HG03442 (cell line): ENCODE measurements at regions not wholly inside any gene's neighbourhood (a gene's known extent, or its start where the extent isn't known, plus 50 kb on each side); places are given as distances from the start of the nearest gene placed in this dataset.

Experiments
- ATAC-seq: cut with Tn5 transposase; IDR thresholded peaks from one replicate; pipeline ENCODE4 v1.9.1; 2021; ENCODE audit warnings: mild to moderate bottlenecking, moderate library complexity; ENCODE audit not compliant: unreplicated experiment

DNA sequence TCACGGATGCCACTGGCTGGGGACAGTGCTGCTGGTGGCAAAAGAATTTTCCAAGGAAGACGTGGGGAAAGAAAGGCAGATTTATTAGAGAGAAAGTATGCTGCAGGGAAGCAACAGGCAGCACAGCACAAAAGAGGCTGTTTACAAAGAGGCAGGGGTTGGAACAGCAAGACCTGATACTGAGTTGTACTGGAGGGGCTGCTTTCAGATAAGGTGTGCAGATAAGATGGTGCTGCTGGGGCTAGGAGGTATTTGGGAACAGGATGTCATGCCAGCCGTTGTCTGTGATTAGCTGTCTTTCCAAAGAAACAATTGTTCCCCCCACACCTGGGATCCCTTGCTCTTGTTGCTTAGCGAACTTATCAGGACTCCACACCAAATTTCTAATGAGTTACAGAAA, 2023.3 kb upstream of the PCDH20 start:
- ATAC-seq, result no peak

DNA sequence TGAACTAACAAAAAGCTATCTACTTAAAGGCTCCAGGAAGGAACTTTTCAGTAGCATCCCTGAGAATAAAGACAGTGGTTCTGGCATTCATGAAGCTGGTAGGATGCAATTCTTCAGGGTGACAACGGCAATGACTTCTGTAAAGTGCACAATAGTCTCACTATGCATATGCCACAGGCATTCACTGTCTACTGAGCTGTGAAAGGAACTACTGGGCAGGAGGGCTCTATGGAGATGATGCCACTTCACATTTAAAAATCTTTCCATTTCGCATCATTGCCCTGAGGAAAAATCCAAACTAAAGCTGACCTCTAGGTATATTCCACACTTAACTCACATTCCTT, 2020.6 kb upstream of the PCDH20 start:
- ATAC-seq, result no peak

DNA sequence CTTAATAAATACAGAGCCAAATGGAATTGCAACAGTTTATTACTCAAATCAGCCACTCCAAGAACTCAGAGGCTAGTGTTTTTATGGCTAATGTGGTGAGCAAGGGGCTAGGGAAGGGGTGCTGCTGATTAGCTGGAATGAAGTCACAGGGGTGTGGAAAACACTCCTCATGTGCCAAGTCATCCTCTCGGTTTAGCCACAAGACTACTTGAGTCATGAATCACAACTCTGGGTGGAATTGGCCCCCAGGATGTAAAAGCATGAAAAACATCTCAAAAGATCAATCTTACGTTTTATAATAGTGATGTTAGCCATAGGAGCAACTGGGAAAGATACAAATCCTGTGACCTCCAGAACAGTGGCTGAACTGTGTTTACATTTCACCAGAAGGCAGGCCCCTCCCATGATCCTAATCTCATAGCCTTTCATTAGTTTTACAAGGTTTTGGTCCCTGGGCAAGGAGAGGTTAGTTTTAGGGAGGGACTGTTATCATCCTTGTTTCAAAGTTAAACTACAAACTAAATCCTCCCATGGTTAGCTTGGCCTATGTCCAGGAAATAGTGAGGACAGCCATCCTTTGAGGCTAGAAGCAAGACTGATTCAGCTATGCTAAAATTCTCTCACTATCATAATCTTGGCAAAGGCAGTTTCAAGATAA, 2020.1 kb upstream of the PCDH20 start:
- no peak for ATAC-seq

DNA sequence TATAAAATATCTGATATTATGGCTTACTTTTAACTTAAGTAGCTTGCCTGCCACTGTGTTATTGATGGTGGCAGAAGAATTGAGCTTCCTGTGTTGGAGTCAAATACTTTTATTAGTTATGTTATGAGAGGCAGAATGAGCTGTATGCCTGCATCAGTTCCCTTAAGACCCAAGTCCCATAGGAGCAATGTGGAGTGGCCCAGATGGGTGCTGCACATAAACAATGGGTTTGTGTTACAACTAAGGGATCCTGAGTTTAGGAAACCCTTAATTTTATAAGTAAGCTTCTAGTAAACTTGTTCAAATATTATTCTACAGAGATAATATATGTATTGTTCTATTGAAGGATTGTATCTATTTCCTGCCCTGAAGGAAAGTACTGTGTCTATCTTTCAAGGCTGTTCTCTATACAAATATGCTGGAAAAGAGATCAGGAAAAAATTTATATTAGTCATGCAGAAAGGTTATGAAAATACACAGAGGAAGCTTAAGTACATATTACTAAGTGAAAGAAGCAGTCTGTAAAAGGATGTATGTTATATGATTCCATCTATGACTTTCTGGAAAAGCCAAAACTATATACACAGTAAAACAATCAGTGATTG, 2018.0 kb upstream of the PCDH20 start:
- ATAC-seq, result no peak

DNA sequence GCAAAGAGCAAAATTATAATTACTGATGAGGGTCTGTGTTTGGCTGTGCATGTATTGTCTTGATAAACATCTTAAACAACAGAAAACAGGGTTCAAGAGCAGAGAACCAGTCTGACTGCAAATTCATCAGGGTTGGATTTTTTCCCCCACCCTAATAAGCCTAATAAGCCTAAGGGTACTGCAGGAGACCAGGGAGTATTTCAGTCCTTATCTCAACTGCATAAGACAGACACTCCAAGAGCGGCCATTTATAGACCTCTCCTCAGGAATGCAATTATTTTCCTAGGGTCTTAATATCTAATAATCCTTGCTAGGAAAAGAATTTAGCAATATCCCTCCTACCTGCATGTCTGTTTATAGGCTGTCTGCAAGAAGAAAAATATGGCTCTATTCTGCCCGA, 2011.5 kb upstream of the PCDH20 start:
- no peak for ATAC-seq

DNA sequence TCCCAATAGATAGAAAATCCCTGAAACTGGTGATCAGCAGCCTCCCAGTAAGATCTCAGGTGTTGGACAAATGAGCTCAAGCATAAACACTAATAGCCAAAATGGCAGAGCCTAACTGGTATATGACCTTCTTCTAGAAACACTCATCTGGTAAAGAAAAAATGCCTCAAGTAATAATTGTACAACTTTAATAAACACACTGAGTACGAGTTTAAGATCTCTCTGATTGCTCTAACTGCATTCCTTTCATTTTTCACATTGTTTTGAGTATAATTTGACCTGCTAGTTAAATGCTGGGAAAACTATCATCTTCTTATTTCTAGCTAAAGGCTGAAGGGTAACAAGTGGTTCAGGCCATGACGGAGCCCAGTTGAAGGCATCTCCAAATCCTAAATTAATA, 2009.5 kb upstream of the PCDH20 start:
- no peak for ATAC-seq

DNA sequence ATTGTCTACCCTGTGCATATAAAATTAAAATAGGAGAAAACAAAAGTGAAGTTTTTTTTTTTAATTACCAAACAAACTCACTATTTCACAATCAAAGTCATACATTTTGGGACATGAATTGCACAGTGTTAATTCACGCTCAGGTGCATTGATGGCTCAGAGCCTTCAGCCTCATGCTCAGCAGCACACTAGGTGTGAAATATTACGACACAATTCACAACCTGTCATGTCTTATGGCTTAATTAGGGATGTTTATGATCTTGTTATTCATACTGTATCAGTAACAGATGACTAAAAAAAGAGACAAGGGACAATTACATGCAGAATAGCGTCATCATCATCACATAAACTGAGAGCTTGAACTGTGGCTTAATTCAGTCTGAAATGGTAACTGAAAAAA, 2005.5 kb upstream of the PCDH20 start:
- ATAC-seq, result no peak

DNA sequence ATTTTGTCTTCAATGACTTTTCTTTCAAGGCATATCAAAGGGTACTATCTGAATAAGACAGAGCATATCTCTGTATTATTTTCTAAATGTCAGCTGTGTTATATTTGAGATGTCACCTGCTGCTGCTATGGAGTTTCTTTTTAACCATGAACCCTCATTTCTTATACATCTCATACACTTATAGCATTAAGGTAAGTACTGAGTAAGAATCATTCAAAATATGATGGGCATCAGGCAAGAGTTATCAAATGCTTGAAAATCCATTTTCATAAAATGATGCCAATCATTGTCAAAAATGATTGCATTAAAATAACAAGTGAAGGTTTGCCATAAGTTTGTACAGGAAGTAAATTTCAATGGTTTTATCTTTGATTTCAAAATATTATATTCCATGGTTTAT, 2005.0 kb upstream of the PCDH20 start:
- ATAC-seq, result no peak

DNA sequence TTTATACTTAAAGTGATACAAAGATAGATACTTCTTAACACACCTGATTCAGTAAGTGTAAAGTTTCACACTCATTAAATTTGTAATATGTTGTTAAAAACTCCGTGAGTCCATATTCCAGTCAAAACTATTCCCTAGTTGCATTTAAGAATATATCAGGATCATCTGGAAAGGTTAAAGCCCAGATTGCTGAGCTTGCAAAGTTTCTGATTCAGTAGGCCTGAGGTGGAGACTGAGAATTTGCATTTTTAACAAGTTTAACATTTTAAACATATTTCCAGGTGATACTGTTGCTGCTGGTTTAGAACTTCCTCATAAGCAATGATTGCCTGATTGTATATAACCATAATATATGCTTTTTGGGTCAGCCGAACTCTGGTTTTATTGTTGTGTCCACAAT, 1998.6 kb upstream of the PCDH20 start:
- ATAC-seq, result no peak

DNA sequence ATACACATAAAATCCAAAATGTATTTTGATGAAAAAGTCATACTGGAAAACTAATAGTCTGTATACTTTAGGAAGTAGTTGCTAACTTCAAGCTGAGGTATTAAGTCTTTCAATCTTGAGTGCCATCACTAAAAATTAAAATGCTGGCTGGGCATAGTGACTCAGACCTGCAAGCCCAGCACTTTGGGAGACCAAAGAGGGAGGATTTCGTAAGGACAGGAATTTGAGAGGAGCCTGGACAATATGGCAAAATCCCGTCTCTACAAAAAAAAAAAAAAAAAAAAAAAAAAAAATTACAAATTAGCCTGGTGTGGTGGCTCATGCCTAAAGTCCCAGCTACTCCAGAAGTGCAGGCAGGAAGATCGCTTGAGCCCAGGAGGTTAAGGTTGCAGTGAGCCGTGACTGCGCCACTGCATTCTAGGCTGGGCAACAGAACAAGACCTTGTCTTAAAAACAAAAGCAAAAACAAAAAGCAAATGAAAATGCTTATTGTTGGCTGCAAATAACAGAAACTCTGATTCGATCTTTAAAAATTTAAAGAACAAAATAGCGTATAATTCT, 1994.2 kb upstream of the PCDH20 start:
- no peak for ATAC-seq

DNA sequence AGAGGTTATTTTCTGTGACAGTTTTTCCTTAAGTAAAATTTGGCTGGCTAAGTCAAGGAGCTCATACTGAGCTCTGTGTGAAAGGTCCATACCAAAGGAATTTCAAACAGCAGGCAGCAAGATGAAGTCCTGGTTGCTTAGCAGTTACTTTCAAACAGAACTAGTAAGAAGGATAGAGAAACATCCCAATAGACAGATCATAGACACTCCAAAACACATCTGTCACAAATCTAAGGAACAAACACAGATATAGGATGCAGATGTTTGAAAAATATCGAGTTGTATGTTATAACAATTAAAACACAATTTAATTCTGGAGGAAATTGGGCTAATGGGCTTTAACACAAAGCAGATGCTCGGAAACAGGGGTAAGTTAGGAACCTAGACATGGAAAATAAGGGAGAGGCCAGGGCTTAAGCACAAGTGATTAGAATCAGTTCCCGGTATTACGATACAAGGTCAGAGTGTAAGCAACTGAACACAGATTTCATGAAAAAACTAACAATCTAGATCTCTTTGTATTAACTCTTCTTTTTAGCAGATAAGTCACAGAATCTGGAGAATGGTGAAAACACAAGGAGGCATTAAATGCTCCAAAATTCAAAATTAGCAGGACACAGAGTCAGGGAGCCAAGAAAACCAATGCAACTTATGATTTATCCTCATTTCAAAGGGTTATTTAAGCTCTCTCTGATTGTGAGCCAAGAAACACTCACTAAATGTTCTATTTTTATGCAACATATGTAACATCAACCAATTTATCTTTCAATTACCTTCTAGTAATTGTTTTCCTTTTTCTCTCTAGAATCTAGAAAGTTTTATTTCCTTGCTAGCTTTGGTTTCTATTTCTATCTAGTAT, 1992.9 kb upstream of the PCDH20 start:
- no peak for ATAC-seq

DNA sequence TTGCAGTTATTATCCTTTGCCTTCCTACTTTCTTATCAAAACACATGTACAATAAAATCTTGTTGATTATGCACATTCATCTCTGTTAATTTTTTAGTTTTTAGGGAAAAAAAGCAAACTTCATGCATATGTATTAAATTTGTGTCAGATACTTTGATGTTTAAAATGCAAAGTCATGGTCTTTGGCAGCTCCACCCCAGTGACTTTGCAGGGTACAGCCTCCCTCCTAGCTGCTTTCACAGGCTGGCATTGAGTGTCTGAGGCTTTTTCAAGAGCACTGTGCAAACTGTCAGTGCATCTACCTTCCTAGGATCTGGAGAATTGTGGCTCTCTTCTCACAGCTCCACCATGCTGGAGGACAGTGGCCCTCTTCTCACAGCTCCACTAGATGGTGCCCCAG, 1988.1 kb upstream of the PCDH20 start:
- no peak for ATAC-seq

DNA sequence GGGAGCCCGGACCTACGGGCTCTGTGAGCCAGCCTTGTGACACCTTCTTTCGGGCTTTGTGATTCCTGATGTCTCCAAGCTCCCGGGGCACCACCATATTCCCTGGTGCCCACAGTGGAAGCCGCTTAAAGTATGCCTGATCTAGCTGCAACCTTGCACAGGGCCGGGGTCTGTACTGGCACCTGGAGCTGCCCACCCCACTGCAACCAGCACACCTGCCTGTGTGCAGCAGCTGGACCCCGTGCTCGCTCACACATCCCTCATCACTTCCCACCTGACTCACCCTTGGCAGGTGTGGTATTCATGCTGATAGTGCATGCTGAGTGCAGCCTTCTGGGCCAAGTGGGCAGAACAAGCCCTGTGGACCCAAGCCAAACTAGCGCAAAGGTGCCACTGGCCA, 1981.1 kb upstream of the PCDH20 start:
- no peak for ATAC-seq

DNA sequence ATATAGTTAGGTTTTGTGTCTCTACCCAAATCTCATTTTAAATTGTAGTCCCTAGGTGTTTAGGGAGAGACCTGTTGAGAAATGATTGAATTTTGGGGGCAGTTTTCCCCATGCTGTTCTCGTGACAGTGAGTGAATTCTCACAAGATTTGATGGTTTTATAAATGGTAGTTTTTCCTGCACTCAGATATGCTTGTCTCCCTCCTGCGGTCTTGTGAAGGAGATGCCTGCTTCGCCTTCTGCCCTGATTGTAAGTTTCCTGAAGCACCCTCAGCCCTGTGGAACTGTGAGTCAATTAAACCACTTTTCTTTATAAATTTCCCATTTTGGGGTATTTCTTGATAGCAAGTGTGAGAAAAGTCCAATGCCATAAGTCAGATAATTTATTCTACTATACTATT, 1977.5 kb upstream of the PCDH20 start:
- ATAC-seq, result no peak

DNA sequence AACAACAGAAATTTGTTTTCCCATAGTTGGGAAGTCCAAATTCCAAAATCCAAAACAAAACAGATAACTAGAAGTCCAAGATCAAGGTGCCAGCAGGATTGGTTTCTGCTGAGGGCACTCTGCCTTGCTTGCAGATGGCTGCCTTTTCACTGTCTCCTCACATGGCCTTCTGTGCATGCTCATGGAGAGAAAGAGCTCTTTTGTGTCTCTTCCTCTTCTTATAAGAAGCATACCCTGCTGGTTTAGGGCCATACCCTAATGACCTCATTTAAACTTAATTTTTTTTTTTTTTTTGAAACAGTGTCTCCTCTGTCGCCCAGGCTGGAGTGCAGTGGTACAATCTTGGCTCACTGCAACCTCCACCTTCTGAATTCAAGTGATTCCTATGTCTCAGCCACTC, 1974.1 kb upstream of the PCDH20 start:
- ATAC-seq, result no peak

DNA sequence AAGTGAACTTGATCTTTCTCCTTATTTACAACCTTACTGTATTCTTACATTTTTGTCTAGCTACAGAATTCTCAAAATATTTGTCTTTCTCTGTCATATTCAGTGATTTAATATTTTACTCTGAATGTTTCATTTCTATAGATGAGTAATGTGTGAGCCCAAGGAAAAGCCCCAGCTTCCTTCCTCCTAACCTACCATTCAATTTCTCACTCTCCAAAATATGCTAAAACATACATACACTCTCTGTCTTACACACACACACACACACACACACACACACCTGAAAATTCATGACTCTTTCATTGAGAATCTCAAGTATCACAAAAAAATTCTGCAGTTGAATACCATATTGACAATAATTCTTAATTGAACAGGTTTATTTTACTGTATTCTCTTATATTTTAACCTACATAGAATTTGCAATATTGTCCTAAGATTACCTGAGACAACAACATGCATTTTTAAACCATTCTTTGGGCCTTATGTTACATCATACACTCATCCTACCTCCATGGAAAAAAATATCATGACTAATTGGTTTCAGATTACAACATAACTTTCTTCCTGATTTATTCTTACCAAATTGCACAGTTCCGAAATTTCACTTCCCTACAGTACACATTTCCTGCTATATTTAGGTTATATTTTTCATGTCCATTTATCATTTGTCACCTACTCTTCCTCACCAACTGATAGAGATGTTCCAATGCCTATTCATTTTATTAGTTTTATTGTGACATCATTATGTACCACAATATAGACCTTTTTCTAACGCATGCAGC, 1965.6 kb upstream of the PCDH20 start:
- no peak for ATAC-seq

DNA sequence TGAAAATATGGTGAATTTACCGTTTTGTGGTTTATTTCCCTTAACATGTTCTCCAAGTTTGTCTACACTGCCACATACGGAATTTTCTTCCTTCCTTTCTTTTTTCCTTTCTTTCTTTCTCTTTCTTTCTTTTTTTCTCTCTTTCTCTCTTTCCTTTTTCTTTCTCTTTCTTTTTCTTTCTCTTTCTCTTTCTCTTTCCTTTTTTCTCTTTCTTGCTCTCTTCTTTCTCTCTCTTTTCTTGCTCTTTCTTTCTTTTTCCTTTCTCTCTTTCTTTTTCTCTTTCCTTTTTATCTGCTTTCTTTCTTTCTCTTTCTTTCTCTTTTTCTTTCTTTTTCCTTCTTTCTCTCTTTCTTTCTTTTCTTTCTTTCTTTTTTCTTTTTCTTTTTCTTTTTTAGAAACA, 1962.3 kb upstream of the PCDH20 start:
- ATAC-seq, result no peak

DNA sequence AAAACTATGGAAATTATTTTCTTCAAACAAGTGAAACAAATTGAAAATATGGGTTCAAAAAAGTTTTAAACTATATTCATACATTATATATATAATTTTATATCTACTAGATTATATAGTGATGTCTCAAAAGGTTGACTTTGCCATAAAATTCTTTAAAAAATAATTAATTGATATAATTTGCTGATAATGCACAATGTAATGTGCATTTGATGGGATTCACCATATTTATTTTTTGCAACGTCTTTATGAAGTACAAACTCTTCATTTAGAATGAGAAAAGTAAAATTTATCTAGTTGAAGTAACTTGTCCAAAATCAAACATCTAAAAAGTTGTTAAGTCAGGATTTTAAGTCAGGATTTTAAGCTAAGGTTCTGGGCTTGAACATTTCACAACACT, 1954.5 kb upstream of the PCDH20 start:
- ATAC-seq, result no peak

DNA sequence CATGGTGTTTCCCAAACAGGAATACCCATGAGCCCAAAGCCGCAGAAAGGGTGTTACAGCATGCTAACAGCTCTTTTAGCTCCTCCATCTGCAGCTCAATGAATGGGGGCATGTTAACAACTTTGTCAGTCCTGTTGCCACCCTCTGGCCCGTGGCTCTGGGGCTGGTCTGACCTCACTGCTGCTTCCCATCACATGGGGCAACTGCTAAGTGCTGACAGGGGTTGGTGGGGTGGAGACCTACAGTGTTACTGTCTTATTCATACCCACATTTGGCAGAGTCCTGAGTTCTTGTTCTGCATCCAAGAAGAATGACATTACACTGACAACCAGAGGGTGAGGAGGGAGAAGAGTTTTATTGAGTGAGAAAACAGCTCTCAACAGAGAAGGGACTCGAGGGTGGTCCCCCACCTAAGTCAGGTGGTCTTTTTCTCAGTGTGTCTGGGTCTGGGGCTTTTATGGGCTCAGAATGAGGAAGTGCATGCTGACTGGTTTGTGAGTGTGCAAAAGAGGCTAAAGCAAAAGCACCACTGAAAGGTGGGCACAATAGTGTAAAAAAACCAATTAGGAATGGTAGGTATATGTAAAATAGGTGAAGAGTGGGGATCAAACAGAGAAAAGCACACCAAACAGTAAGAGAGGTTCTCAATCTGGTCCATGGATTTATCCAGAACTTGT, 1952.0 kb upstream of the PCDH20 start:
- ATAC-seq, result no peak

DNA sequence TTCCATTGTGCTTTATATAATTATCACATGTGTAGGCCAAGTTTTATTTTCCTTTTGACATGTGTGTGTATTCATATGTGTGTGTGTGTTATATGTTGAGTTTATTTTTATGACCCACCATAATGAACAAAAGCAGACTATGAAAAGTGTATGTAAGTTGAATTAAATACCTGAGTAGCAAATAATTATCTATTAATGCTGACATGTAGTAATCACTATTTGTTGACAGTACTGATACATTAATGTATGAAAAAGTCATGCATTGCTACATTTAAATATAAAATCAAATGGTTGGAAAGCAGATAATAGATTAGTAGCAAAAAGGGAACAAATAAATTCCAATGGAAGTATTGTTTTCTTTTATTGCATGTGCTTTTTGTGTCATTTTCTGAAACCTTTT, 1948.5 kb upstream of the PCDH20 start:
- ATAC-seq, result no peak

DNA sequence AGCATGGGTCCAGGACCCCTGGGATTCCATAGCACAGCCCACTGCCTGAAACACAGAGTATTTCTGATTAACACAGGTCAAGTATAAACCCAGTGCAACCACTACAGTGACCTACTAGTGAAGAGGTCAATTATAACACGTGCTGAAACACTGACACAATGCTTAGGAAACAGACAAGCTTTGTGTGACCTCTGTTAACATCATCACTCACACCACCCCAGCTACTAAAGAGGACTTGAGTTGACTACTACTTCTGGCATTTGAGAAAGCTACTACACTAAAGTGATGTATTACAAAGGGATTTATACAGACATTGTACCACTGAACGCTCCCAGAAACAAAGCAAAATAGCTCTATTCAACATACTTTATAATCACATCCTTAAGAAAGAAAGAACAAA, 1935.9 kb upstream of the PCDH20 start:
- ATAC-seq, result no peak
